ENCODE measurements at regions not wholly inside any gene's neighbourhood (a gene's known extent, or its start where the extent isn't known, plus 50 kb on each side); places are given as distances from the start of the nearest gene placed in this dataset.

GRCh38 chr5:166948679-166949078 lies 1342.8 kb upstream of the WWC1 start:
- Mint-ChIP-seq H3K4me3 (no peak overlapping the region), H3K4me1 (peaks cover 8% of the 10 kb centered on the region), H3K9me3 (no peaks in the 10 kb centered on the region), H3K27ac (no peak overlapping the region), H3K27me3 (ENCODE audit: low read depth) (no peaks in the 10 kb centered on the region), H3K36me3 (no peaks in the 10 kb centered on the region)
- TF ChIP-seq NFYB (CRISPR knock-in tag; conservative IDR thresholded peaks at IDR 0.05; ENCODE audit: low read depth) (no peak), CTCF (IDR thresholded peaks at IDR 0.05) (no peak), CREM (CRISPR knock-in tag; IDR thresholded peaks at IDR 0.05) (no peak), EMX1 (CRISPR knock-in tag; IDR thresholded peaks at IDR 0.05) (no peak), NR2C2 (CRISPR knock-in tag; IDR thresholded peaks at IDR 0.05) (no peak), FOXJ3 (CRISPR knock-in tag; IDR thresholded peaks at IDR 0.05; ENCODE audit: borderline replicate concordance) (no peak), CDX4 (CRISPR knock-in tag; IDR thresholded peaks at IDR 0.05; ENCODE audit: borderline replicate concordance) (no peak), ZSCAN18 (CRISPR knock-in tag; IDR thresholded peaks at IDR 0.05) (no peak), ETV6 (CRISPR knock-in tag; IDR thresholded peaks at IDR 0.05) (no peak), ZNF138 (CRISPR knock-in tag; conservative IDR thresholded peaks at IDR 0.05) (no peak), TEAD4 (CRISPR knock-in tag; IDR thresholded peaks at IDR 0.05) (no peak), PRDM15 (CRISPR knock-in tag; IDR thresholded peaks at IDR 0.05) (no peak), ZNF532 (CRISPR knock-in tag; IDR thresholded peaks at IDR 0.05; ENCODE audit: borderline replicate concordance) (no peak)
- DNase-seq (ENCODE audit: low spot score): no peak
- ChIA-PET POLR2A (no interaction called here), CTCF (no interaction called here)
- ATAC-seq: no peak

- peaks cover 8% of the 10 kb centered on the region for H3K4me1 Mint-ChIP-seq
- H3K4me3 Mint-ChIP-seq: no peak overlapping the region
- H3K27me3 Mint-ChIP-seq (ENCODE audit: low read depth): no peaks in the 10 kb centered on the region
- DNase-seq (ENCODE audit: low spot score): no peak
- H3K27ac Mint-ChIP-seq: no peak overlapping the region
- ChIA-PET POLR2A (no interaction called here), CTCF (no interaction called here)
- no peak for TF ChIP-seq CREB1 (CRISPR knock-in tag; IDR thresholded peaks at IDR 0.05)
- no peak for TF ChIP-seq NR3C1 (CRISPR knock-in tag; conservative IDR thresholded peaks at IDR 0.05; ENCODE audit: low read depth)
- no peak for TF ChIP-seq ZNF671 (CRISPR knock-in tag; IDR thresholded peaks at IDR 0.05)
- H3K36me3 Mint-ChIP-seq: no peaks in the 10 kb centered on the region
- ATAC-seq: no peak
- no peaks in the 10 kb centered on the region for H3K9me3 Mint-ChIP-seq
These were observed 1339.4 kb upstream of the WWC1 start for GRCh38 chr5:166952048-166952447.
